ENCODE measurements at regions not wholly inside any gene's neighbourhood (a gene's known extent, or its start where the extent isn't known, plus 50 kb on each side); places are given as distances from the start of the nearest gene placed in this dataset.

DNA sequence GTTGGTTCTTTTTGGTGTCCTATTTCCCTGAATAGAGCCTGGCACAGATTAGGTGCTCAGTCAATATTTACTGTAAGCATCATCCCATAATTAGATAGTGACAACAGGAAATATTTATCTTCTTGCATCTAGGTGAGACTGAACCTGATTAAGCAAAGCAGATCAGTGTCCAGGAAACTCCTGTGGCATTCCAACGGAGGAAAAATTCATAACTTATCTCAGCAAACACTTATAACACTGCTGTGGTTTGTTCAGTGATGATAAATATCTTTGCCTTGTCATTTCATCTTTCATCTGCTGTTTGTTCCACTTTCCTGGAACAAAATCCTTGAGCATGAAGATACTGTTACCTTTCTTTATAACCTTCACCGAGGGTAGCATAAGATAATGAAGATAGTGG lies 1160.3 kb upstream of the AUTS2 start:
- DNase-seq (ENCODE audit: low read depth) = no peak

DNA sequence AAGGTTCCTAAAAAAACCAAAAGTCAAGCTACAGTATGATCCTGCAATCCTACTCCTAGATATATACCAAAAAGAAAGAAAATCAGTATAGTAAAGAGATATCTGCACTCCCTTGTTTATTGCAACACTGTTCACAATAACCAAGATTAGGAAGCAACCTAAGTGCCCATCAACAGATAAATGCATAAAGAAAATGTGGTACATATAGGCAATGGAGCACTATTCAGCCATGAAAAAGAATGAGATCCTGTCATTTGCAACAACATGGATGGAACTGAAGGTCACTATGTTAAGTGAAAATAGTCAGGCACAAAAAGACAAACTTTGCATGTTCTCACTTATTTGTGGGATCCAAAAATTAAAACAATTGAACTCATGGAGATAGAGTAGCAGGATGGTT lies 1159.5 kb upstream of the AUTS2 start:
- DNase-seq (ENCODE audit: low read depth) = no peak

DNA sequence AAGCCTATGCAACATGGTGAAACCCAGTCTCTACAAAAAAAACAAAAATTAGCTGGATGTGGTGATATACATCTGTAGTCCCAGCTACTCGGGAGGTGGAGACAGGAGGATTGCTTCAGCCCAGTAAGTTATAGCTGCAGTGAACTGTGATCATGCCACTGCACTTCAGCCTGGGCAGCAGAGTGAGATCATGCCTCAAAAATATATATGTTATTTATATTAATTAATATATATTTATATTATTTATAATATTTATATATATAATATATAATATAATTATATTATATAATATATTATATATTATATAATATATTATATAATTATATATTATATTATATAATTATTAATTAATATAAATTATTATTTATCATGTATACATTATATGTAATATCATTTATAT lies 1158.4 kb upstream of the AUTS2 start:
- no peak for DNase-seq (ENCODE audit: low read depth)

DNA sequence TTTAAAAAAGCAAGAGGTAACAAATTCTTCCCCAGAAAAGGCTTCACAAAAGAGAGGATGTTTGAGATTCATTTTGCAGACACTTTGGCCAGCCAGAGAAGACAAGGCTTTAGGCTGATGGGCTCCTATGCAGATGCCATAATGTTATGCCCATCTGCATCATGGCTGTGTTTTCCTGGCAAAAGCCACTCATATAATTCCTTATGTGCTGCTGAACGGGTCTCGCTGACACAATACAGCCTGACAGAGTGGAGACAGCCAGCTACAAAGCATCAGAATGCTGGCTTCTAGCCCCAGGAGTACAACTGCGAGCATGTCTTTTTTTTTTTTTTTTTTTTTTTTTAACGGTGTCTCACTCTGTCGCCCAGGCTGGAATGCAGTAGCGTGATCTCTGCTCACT lies 1157.4 kb upstream of the AUTS2 start:
- DNase-seq (ENCODE audit: low read depth) = no peak

DNA sequence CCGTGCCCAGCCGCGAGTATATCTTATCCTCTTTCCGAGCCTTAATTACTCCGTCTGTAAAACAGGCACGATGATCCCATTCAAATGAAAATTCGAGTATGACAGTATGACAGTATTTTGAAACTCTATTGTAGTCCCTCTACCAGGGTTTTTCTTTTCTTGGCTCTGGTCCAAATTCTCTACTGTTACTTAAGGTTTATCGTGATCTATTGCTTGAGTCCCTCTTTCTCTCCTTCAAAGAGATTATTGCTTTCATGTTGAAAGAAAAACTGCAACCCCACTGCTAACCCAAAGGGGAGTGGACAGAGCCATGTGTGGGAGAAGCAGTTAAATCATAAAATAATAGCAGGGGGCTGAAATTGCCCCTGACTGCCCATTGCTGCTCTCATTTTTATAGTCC lies 1156.6 kb upstream of the AUTS2 start:
- no peak for DNase-seq (ENCODE audit: low read depth)

DNA sequence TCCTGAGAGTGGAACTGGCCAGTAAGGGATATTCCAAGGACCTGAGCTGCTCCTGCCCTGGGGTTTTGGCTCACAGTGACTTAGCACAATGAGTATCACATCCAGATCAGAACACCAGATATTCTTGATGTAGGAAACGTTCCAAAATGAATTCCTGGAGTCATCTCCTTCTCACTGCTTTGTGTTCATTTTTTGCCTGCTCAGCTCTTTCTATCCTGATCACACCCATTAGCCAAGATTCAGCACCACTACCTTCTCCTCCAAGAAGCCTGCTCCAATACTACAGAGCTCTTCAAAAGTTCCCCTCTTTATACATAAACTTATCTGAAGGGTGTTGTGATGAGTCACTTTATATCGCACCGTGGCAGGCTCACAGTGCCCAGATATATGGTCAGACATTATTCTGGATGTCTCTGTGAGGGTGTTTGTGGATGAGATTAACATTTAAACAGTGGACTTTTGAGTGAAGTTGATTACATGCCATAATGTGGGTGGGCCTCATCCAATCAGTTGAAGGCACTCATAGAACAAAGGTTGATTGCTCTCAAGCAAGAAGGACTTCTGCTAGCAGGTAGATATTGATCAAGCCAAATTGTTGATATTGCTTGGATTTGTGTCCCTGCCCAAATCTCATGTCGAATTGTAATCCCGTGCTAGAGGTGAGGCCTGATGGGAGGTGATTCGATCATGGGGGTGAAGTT lies 1155.2 kb upstream of the AUTS2 start:
- DNase-seq (ENCODE audit: low read depth) = no peak

DNA sequence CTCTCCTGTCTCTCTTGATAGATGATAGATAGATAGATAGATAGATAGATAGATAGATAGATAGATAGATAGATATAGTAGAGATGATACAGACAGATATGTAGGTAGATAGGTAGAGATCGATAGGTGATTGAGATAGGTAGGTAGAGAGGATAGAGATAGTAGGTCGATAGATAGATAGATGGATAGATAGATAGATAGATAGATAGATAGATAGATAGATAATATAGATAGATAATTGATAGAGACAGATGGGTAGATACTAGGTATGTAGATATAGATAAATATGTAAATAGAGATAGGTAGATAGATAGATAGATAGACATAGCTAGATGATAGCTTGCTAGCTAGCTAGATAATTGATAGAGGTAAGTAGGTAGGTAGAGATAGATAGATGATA lies 1154.2 kb upstream of the AUTS2 start:
- no peak for DNase-seq (ENCODE audit: low read depth)

DNA sequence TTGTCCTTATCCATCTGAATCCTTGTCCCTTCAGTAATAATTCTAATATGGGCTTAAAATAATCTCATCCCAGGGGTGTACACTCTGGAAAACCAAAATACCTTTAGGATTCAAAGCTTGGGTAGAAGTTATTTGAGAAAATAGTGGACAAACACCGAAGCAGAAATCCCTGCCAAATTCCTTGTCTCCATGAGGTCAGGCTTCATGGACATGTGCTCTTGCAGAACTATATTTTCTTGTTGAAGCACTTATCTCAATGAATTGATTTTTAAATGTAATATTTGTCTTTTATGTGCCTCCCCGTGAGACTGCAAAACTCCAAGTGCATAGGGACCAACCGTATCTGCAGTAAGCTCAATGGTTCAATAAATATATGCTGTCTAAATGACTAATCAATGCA lies 1153.3 kb upstream of the AUTS2 start:
- no peak for DNase-seq (ENCODE audit: low read depth)

DNA sequence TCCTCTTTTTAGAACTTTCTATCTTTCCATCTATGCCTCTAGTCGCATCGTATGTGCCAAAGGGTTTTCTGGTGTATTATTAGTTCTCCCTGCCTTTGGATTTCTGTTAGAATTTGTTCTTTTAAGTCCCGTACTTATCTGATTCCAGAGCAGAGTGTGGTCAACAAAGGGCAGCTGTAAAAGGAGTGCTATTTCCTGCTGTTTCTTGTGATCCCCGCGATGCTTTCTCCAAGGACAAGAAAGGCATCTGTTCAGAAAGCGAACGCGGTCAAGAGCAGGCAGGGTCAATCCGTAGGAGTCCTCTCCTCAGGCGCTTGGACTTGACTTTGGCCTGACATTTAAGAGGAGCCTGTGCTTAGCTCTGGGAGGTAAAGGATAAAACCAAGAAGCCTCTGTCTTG lies 1152.1 kb upstream of the AUTS2 start:
- DNase-seq (ENCODE audit: low read depth) = no peak

DNA sequence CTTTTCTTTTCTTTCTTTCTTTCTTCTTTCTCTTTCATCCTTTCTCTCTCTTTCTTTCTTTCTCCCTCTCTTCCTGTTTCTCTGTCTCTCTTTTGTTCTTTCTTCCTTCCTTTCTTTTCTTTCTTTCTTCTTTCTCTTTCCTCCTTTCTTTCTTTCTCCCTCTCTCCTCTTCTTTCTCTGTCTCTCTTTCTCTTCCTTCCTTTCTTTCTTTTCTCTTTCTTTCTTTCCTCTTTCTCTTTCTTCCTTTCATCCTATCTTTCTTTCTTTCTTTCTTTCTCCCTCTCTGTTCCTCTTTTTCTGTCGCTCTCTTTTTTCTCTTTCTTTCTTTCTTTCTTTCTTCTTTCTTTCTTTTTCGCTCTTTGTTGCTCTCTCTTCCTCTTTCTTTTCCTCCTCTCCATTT lies 1149.2 kb upstream of the AUTS2 start:
- DNase-seq (ENCODE audit: low read depth) = no peak

DNA sequence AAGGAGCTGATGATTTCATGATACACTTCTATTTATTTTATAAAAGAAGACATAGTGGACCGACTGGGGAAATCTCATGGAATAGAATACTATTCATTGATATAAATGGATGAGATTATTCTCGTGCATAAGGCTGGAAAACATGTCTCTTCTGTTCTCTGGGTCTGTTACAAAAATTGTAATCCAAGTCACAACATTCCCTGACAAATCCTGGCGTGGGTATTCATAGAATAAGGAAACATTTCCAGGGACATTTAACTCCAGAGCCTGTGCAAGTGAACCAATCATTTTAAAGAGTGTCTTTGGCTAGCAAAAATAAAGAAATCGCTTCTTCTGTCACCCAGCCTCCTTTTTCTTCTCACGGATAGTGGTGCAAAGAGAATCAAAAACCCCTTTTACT lies 1148.5 kb upstream of the AUTS2 start:
- no peak for DNase-seq (ENCODE audit: low read depth)

DNA sequence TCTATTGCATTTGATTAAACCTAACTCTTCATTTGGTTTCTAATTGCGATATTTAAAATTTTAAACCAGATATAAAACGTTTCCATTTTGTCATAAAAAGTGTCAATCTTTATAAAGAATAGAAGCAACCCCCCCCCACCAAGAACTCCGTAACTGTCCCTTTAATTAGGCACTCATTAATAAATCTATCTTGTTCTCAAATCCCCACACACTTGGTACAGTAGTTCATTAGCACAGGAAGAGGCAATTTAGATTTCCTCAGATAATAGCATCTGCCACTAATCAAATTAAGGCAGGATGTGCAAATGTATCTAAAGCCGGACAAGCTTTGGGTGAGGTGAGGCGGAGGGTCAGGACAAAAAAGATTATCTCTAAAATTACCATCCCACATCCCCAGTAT lies 1143.3 kb upstream of the AUTS2 start:
- no peak for DNase-seq (ENCODE audit: low read depth)

DNA sequence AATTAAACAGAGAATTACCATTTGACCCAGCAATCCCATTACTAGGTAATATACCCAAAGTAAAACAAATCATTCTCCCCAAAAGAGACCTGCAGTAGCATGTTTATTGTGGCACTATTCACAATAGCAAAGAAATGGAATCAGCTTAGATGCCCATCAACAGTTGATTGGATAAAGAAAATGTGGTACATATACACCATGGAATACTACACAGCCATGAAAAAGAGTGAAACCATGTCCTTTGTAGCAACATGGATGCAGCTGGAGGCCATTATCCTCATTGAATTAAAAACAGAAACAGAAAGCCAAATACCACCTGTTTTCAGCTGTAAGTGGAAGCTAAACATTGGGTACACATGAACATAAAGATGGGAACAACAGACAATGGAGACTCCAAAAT lies 1141.8 kb upstream of the AUTS2 start:
- DNase-seq (ENCODE audit: low read depth) = no peak

DNA sequence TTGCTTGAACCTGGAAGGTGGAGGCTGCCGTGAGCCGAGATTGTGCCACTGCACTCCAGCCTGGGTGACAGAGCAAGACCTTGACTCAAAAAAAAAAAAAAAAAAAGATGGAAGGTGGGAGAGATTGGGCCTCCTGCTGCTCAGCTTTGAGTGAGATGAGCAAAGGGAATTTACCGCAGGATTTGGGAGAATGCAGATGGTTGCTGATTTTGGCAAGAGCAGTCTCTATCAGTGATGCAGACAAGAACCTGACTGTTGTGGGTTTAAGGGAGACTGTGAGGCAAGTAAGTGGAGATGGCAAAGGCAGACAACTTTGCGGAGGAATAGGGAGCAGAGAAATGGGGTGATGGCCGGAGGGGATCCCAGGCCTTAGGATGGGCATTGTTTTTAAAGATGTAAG lies 1140.8 kb upstream of the AUTS2 start:
- no peak for DNase-seq (ENCODE audit: low read depth)

DNA sequence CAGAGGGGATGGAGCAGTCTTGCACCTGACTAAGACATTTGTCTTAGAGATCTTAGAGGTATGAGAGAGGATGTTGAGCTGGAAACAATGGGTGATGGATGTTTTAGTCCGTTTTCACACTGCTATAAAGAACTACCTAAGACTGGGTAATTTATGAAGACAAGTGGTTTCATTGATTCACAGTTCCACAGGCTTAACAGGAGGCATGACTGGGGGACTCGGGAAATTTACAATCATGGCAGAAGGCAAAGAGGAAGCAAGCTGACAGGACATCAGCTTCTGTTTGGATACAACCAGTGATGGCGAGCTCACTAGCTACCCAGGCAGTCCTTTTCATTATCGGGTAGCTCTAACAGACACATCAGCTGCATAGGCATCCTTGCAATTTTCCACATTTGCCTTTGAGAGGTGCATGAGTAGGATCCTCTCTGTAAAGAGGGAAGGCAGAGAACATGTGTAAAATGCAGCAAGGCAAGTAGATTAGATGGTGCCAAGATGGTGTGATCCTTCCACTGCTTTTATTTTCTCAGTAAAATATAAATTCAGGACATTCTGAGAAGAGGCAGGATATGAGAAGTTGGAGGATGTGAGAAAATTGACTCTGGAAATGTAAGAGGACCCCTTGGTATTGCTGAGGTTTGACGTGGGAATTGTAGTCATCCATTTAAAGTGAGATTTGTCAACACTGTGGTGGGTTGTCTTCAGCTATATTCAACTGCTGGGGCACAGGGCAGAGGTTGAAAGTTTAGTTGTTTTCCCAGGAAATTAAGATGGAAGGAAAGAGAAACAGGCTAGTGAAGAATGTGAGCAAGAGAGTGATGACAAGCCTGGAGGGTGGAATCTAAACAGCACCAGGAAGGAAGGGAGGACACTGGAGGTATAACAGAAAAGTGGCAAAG lies 1140.0 kb upstream of the AUTS2 start:
- no peak for DNase-seq (ENCODE audit: low read depth)

DNA sequence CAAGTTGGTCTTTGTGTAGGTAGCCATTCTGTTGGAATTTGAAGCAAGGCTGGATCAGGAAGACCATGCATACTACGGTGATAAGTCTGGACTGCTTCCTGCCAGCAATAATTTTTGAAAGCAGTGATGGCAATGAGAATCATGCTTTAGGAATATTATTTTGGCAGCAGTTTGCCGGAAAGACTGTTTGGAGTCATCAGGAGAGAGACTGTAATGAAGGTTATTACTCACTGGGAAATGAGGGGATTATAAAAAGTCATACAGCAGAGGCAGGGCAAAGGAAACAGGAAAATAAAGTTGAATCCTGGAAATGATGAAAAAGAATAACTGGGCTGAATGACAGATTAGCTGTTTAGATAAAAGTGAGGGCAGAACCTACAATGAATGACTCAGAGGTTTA lies 1136.8 kb upstream of the AUTS2 start:
- DNase-seq (ENCODE audit: low read depth) = no peak

DNA sequence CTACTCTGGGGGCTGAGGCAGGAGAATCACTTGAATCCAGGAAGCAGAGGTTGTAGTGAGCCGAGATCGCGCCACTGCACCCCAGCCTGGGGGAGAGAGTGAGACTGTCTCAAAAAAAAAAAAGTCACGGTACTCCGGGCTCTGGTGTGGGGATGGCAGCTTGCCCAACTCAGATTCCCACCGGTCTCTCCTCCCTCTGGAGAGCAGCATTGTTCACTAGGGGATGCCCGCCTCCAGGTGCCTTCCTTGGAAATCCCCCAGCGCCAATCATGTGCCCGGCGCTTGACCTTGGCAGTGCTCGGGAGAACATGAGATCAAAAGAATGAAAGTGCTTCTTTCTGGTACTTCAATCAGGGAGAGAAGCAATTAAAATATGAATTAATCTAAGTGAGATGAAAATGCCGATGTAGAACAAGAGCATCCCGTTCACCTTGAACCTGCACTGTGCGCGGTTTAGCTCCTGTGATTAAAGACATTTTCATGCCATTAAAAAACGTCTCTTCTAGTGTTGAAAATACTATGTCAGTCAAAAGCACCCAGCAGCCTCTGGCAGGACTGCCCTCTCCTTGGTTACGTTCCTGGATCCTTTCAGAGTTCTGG lies 1127.3 kb upstream of the AUTS2 start:
- no peak for DNase-seq (ENCODE audit: low read depth)

DNA sequence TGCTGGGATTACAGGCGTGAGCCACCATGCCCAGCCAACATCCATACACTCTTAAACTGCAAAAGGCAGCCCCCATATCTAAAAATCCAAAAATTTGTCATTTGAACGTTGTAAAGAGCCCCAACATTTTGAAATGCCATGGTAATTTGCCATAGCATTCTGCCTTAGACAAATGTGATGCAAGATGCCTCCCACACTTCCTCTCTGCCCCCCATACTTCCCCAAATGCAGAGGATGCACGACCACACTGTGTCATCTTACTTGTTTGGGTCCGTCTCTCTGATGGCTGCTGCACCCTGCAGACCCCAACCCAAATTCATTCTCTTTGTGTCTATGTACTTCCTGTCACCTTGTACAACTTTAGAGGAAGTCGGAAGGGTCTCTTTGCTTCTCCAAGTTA lies 1125.6 kb upstream of the AUTS2 start:
- DNase-seq (ENCODE audit: low read depth) = no peak

DNA sequence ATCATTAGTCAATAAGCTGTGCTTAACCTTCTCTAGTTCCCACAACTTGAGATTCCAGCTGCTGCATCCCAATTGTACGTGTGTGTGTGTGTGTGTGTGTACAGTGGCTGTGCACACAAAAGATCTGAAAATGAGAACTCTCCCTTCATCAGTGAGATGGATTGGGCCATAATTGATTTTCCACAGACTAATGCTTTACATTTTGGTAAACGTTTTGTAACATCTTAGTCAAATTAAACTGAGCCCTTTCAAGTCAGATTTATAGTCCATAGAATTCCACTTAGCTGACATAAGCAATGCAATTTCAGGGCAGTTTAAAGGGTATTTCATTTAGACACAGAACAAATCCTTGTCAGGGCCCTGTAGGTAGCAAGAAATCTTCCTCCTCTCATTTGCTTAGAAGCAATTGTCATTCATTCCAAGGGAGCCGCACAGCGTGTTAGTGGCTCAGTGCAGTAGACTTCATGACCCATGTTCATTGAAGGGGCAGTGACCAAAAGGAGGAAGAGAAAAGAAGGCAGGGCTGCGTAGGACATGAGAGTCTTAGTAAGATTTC lies 1123.5 kb upstream of the AUTS2 start:
- no peak for DNase-seq (ENCODE audit: low read depth)

DNA sequence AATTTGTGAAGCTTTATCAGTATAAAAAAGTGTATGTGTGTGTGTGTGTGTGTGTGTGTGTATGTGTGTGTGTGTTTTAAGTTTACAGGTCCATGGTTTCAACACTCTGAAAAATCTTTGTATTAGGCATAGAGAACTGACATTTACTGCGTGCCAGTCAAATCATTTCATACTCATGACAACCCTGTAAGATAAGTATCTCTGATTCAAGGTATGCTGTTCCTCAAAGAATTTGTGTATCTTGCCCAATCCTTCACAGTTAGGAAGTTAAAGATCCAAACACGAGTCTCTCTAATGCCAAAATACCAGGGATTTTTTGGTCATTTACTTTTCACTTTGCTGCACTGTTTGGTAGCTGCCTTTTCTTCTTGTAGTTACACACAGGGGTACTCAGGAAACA lies 1121.3 kb upstream of the AUTS2 start:
- no peak for DNase-seq (ENCODE audit: low read depth)

DNA sequence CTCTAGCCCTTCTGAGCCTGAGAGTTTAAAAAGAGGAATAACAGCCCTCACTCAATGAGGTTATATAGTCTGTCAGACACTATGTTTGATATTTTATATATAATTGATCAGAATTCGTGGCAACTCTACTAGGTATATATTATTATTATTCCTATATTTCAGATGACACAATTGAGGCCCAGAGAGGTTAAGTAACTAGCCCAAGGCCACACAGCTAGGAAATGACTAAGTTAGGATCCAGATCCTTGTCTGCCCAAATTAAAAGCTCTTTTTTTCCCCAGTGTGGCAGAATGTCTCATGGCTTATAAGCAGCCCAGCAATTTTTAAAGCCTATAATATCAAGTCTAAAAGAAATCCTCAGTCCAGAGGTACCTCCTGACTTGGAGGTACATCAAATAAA lies 1119.9 kb upstream of the AUTS2 start:
- no peak for DNase-seq (ENCODE audit: low read depth)

DNA sequence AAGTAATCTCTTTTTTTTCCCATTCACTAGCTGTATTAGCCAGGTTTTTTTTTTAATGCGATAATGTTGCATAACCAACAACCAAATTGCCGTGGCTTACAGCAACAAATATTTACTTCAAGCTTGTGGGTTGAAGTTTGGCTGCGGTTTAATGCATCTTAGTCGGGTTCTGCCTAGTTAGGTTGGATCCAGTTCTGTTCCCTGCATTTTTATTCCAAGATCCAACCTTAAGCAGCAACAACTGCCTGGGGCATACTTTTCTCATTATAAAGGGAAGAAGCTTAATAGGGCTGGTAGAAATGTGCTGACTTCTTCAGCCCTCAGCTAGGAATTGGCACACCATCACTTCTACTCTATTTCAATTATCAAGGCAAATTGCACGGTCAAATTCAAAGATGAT lies 1115.5 kb upstream of the AUTS2 start:
- no peak for DNase-seq (ENCODE audit: low read depth)

DNA sequence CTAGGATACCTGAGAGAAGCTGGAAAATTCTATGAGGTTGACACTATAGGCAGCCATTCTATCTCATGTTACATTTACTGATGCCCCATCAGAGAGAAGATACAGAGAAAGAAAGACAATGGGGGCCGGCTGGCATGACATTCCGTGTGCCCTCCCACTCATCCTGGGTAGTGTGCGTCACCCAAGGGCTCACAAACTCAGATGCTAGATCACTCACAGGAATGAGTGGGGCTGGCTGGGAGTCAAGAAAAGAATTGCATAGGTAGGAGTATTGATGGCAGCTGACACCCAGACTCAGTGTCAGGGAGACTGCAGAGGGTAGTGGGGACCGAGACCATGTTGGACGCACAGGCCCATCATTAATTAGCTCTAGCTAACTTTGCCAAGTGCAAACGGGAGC lies 1113.5 kb upstream of the AUTS2 start:
- no peak for DNase-seq (ENCODE audit: low read depth)
